ENCODE measurements at regions not wholly inside any gene's neighbourhood (a gene's known extent, or its start where the extent isn't known, plus 50 kb on each side); places are given as distances from the start of the nearest gene placed in this dataset.
A peak's percentile ranks its signal among the peaks of the same experiment; 100 is the strongest.

DNA sequence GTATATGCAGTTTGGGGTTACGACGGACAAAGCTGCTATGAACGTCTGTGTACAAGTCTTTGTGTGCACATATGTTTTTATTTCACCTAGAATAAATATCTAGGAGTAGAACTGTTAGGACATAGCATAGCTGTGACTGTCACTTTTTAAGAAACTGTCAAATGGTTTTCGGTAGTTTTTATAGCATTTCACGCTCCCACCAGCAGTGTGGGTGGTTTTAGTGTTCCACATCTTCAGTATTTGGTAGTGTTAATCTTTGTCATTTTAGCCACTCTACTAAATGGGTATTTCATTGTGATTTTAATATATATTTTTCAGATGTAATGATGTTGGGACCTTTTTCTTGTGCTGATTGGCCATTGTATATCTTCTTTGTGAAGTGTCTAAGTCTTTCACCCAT lies 109.1 kb upstream of the BCAT1 start:
- no peak for DNase-seq (ENCODE audit: low read depth)

DNA sequence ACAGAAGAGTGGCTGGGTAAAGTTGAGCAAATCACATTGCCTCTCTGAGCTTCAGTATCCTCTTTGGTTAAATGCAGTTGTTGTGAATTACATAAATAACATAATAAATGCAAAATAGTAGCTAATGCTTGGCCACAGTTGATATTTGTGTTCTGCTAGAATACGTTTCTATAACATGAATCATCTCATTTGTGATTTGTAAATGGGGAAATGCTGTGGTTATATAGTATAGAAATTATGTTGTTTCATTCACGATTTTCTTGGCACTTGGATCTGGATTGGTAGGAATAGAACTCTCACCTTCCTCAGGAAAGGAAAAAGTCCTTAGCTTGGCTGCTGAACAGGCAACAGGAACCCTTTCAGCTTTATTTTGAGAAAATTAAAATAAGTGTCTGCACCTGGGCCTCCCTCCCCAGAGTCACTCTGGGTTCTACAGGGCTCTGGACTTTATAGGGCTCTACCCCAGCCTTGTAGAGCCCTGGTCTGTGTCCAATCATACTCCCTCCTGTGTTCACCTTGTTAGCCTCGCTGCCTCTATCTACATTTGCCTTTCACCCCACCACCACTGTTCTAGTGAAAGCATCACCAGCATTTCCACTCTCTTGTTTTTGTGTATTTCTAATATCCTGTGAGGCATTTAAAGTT lies 107.7 kb upstream of the BCAT1 start:
- no peak for DNase-seq (ENCODE audit: low read depth)

DNA sequence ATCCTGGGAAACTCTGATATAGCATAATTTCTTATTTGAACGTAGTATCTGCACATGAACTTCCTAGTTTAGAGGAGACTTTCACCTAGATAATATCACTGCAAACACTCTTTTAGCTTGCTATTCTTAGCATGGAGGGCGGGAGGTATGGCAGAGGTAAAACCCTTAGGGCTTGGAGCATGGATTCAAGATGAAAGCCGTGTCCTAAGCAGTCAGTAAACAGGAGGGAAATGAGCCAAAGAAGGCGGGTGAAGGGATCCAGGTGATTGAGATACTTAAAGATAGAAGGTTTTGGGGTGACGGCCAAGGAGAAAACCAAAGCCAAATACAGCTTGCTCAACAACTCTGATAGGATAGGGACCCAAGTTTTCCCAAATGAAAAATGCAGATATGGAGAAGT lies 107.1 kb upstream of the BCAT1 start:
- no peak for DNase-seq (ENCODE audit: low read depth)

DNA sequence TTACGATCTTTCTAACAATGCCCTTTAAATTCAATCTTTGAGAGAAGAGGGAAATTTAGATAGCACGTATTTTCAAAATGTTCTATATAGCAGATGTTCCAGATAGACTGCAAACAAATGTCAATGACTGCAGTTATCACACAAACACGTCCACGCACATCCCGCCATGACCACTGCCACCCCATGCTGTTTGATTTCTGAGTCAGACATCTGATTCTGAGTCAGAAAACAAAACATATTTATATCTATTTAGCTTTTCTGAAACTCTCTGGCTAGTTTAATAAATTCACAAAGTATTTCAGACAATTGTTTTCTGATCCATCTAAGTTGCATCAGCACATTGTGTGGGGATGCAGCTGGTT lies 105.9 kb upstream of the BCAT1 start:
- DNase-seq (ENCODE audit: low read depth): no peak

DNA sequence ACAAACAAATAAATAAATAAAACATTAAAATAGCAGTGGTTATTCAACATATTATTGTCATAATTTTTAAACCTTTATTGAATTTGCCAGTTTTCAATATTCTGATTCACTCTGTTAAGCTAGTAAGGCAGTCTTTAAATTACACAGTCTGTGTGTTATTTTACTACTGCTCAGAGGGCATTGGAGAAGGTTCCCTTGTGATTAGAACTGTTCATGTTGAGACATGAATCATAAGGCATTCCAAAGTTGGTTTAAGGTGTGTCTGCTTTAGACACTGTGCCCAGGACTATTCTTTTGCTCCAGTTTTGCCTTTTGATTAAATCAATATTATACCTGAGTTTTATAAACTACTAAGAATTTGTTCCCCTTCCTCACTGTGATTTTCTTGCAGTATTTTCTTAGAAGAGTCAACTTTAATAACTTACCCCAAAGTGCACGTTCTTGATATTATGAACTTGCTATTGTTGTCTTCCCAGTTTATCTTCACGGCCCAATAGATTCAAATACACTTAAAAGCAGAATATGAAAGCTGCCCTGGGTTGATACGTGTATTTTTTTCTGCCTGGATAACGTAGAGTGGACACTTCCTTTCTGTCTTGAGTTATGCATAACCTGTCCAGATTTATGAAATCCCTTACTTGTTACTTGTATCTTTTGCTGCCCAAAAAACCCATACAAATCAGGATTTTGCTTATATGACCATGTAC lies 105.3 kb upstream of the BCAT1 start:
- DNase-seq (ENCODE audit: low read depth): no peak

DNA sequence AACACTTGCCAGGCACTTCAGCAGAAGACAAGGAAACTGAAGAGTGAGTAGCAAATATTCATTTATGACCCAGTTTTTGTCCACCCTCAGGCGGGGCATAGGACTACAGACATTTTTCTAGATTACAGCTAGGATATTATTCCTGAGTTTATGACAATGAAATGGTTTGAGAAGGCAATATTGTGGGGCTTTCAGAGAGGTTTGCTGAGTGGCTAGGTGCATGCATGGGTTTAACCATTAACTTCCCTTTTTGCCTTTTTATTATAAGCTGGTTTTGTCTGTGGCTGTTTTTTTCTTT lies 104.0 kb upstream of the BCAT1 start:
- no peak for DNase-seq (ENCODE audit: low read depth)

DNA sequence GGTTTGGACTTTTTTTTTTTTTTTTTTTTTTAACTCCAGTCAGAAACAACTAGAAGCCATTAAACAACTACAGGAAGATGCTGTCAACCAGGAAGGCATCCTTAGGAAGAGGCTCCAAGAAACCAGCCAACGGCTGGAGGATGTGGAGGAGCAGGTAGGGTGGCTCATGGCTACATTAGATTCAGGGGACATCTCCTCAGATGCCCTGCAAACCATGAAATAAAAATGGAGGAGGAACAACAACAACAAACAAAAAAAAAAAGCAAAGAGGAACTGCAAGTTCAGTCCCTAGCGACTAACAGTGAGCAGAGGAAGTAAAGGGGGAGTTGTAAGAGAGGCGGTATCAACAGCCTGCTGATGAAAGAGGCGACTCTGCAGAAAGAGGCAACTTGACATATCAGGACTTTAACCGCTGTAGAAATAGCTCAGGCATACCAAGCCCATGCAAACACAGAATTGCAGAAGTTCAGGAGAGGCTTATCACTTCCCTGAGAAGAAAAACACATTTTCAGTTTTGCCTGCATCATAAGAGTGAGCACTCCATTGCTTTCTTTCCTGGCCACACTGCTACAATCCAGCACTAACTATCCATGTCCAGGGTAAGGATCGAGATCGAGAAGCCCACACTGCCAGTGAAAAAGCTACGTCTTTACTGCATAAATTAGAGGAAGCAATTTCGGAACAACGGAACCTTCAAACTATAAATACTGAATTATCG lies 103.5 kb upstream of the BCAT1 start:
- DNase-seq (ENCODE audit: low read depth): no peak

DNA sequence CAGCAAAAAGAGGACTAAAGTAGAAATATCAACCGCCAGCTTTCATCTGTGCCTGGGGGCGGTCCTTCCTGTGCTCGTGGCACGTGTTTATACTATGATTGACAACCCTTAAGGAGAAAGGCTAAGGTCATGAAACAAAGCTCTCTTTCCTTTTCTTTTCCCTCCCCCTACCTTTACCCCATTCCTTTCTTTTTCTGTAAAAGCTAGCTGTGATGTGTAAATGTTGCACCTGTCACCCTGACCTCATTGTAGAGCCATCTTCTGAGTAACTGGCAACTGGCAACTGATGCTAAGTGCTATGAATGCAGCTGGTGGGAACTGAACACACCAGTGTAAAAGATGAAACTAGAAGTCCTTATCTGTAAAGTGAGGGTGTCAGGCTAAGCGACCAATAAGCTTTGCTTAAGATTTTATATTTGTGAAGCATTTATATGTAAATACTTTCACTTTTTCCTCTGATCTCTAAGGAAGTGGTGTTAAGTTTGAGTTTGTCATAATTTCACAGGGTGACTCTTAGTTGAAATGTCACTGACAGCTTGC lies 102.8 kb upstream of the BCAT1 start:
- DNase-seq (ENCODE audit: low read depth): no peak

DNA sequence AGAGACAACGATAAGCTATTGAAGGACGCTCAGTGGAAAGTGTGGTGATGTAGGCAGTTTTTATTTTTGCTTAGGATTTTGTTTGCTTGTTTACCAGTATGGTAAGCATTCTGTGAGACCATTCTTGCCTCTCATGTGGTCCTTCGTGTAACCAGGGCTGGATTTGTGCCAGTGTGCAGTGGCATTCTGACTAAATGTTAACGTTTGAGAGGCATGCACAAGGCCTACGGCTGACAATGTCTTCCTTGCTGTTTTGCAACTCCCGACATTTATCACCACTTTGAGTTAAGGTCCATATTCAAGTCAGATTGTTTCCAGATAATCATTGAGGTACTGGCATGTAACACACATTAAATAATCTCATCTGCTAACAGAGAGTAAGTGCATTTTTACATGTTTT lies 102.3 kb upstream of the BCAT1 start:
- no peak for DNase-seq (ENCODE audit: low read depth)

DNA sequence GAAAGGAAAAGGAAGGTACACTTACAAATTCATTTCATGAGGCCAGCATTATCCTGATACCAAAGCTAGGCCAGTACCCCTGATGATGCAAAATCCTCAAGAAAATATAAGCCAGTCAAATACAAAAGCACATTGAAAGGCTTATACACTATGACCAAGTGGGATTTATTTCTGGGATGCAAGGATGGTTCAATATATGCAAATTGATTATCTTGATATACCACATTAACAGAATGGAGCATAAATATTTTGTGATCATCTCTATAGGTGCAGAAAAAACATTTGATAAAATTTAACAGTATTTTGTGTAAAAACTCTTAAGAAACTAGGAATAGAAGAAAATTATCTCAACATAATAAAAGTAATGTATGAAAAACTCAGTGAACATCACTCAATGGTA lies 97.0 kb upstream of the BCAT1 start:
- DNase-seq (ENCODE audit: low read depth): no peak

DNA sequence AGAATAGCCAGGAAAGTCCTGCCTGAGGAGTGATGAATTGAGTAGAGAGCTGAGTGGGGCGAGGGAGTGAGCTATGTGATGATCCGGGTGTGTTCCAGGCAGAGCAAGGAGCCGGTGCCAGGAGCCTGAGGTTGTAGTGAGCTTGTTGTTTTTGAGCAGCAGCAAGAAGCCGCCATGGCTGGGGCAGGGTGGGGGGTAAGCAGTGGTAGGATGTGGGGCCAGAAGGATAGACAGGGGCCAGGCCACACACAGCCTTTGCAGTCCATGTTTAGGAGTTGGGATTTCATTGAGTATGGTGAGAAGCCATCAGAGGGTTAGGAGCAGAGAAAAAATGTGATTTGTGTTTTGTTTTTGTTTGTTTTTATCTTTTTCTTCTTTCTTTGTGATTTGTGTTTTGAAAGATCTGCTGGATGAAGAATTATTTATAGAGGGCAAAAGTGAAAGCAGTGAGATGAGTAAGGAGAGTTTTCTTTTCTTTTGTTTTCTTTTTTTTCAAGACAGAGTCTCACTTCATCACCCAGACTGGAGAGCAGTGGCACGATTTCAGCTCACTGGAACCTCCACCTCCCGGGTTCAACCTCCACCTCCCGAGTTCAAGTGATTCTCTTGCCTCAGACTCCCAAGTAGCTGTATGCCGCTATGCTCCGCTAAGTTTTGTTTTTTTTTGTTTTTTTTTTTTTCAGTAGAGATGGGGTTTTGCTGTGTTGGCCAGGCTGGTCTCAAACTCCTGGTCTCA lies 92.3 kb upstream of the BCAT1 start:
- no peak for DNase-seq (ENCODE audit: low read depth)

DNA sequence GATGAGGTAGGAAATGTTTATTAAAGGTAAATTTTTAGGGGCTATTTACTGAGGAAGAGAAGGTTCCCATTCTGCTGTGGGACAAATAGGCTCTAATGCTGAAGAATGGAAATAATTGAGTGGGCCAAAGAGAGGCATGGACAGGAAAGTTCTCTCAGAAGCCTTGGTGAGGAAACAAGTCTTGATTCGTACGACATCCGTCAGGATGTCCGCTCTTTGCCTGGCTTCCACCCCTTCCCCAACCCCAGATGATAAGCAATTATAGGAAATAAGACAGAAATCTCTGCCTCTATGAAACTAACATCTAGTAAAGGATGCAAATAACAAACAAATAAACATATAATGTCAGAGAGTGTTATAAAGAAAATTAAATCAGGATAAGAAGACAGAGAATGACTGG lies 91.7 kb upstream of the BCAT1 start:
- DNase-seq (ENCODE audit: low read depth): no peak

DNA sequence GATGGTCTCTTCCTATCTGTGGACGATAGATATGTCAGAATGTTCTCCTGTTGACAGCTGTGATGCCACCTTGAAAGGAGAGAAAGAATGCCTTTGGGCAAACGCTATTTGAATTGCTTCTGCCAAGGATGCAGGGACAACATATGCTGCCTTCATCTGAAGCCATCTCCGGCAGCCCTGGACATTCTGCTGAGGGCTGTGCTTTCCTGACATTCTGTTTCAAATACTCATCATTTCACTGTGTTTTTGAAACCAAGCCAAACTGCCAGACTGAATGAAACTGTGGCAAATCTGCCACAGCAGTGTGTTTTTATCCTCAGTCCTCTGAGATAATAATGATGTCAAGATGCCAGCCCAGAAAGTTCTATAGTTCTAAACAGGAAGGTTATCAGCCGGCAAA lies 85.8 kb upstream of the BCAT1 start:
- peak; percentile 24 for DNase-seq (ENCODE audit: low read depth)

DNA sequence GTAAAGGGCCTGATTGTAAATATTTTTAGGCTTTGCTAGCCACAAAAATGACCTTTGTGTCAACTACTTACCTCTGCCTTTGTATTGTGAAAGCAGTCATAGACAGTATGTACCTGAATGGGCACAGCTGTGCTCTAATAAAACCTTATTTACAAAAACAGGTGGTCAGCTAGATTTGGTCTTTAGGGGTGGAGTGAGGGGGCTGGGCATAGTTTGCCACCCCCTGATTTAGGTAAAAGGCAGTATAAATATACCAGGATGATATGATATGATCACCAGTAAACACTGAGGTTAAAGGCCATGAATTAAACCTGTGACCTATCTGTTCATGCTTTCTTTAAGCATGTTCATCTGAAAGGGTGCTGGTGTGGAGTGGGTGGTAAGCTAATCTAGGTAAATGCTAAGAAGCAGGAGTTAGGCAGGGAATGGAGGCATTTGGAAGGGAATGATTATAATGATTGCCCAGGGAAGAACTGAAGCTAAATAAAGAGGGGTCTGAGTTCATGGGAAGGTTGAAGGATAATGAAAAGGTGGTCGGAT lies 77.1 kb upstream of the BCAT1 start:
- no peak for DNase-seq (ENCODE audit: low read depth)

DNA sequence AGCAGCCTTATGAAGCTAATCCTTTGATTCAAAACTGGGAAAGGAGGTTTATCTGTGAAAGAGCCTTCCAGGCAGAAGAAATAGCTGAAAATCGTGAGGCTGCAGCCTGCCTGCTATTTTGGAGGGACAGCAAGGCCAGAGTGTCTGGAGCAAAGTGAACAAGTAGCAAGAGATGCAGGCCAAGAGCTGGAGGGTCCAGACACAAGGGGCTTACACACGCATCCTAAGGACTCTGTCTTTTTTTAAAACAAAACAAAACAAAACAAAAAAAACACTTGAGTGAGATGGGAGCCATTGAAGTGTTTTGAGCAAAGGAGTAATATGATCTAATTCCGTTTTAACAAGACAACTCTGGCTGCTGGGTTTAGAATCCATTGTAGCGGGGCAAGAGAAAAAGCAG lies 76.4 kb upstream of the BCAT1 start:
- DNase-seq (ENCODE audit: low read depth): no peak

DNA sequence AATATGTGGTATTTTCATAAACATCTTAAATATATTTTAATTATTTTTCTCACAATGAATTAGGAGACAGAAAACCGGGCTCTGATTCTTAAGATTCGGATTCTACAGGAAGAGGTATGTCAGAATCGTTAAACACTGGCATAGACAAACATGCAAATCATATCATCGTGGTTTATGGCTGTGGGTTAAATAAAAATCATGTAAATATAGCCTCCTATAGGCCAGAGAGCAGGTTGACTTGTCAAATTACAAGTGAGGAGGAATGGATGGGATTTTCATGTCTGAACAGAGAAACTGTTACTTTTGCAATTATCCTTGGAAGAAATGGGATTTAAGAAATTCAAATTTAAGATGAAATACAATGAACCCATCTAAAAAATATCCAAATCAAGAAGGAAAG lies 74.9 kb upstream of the BCAT1 start:
- no peak for DNase-seq (ENCODE audit: low read depth)

DNA sequence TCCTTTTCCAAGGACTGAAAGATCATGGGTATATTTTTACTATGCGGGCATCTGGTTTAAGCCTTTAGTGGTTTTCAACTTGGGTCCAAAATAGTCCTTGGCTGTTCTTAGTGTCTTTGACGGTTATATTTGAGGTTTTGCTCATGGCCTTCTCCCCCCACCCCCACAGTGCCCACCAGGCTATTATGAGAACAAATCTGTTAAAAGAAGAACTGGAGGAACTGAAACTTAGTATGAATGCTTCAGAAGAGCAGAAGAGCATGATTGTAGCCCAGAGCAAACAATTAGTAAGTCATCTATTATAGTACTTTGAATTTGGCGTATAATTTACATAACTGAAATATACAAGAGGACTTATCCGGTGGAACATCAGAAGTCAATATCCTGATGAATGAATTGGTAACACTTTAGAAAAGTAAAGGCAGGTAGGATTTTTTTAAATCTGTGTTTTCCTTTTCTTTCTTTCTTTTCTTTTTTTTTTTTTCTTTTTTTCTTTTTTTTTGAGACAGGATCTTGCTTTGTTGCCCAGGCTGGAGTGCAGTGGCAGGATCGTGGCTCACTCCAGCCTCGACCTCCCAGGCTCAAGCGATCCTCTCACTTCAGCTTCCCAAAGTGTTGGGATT lies 71.8 kb upstream of the BCAT1 start:
- no peak for DNase-seq (ENCODE audit: low read depth)

DNA sequence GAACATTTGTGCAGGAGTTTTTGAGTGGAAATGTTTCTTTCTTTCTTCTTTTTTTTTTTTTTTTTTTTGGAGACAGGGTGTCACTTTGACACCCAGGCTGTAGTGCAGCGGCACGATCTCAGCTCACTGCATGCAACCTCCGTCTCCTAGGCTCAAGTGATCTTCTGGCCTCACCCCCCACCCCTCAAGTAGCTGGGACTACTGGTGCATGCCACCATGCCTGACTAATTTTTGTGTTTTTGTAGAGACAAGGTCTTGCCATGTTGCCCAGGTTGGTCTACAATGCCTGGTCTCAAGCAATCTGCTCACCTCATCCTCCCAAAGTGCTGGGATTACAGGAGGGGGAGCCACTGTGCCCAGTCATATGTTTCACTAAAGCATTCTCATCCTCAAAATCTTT lies 69.2 kb upstream of the BCAT1 start:
- no peak for DNase-seq (ENCODE audit: low read depth)

DNA sequence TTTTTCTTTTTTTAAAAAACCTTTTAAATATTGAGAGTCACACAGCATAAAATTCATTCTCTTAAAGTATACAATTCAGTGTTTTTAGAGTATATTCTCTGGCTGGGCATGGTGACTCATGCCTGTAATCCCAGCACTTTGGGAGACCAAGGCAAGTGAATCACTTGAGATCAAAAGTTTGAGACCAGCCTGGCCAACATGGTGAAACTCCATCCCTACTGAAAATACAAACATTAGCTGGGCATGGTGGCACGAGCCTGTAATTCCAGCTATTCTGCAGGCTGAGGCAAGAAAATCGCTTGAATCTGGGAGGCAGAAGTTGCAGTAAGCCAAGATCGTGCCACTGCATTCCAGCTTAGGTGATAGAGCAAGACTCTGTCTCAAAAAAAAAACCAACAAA lies 68.4 kb upstream of the BCAT1 start:
- peak; percentile 35 for DNase-seq (ENCODE audit: low read depth)

DNA sequence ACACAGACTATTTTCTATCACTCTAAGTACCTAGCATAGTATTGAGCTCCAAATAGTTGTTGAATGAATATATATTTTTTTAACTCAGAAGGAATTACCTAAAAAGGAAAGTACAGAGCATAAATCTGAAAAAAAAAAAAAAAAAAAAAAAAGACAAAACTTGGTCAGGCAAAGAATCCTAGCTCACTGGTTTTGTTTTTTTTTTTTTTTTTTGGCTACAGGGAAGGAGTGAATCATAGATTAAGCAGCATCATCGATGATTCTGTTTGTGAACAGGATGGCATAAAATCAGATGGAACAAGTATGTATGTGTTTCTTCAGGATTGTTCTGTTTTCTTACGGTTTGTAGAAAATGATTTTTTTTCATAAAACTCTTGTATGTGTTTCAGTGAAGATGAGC lies 66.1 kb upstream of the BCAT1 start:
- DNase-seq (ENCODE audit: low read depth): no peak

DNA sequence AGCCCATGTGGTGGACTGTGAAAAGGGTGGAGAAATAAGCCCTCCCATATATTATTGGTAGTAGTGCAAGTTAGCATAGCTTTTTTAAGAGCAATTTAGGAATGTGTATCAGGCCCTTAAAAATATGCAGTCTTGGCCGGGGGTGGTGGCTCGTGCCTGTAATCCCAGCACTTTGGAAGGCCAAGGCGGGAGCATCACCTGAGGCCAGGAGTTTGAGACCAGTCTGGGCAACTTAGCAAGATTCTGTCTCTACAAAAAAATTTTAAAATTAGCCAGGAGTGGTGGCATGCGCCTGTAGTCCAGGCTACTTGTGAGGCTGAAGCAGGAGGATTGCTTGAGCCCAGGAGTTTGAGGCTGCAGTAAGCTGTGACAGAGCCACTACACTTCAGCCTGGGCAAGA lies 64.2 kb upstream of the BCAT1 start:
- no peak for DNase-seq (ENCODE audit: low read depth)
